ENCODE measurements at regions not wholly inside any gene's neighbourhood (a gene's known extent, or its start where the extent isn't known, plus 50 kb on each side); places are given as distances from the start of the nearest gene placed in this dataset.
"Not testable (repeated sequence)": the region's sequence is repeated elsewhere in the genome, so short reads cannot be mapped to it uniquely, and the experiment has no call there.

GRCh38 chr6:6971369-6971768 is 136.4 kb upstream of the RREB1 start:
- no peak for DNase-seq
- intact Hi-C loops (cut with DNase I) = no loop called here

- intact Hi-C loops (cut with DNase I) = no loop called here
- DNase-seq = no peak
Measured at GRCh38 chr6:6972456-6972855, 135.3 kb upstream of the RREB1 start.

DNA sequence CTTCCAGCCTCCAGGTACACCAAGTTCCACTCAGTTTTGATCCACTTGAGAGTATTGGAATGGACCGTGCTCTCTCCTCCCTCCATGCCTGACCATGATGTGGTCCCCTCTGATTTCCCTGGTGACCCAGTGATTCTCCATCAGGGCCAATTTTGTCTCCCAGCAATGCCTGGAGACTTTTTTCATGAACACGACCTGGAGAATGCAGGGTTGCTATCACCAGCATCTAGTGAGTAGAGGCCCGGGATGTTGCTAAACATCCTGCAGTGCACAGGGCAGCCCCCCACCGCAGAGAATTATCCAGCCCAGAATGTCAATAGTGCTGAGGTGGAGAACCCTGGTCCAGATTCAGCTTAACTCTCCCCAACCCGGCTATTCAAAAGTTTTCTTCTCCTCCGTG is 134.0 kb upstream of the RREB1 start:
- no peak for DNase-seq
- intact Hi-C loops (cut with DNase I) = no loop called here

GRCh38 chr6:6975459-6976111 is 132.2 kb upstream of the RREB1 start:
- no peak for DNase-seq
- intact Hi-C loops (cut with DNase I) = no loop called here

DNA sequence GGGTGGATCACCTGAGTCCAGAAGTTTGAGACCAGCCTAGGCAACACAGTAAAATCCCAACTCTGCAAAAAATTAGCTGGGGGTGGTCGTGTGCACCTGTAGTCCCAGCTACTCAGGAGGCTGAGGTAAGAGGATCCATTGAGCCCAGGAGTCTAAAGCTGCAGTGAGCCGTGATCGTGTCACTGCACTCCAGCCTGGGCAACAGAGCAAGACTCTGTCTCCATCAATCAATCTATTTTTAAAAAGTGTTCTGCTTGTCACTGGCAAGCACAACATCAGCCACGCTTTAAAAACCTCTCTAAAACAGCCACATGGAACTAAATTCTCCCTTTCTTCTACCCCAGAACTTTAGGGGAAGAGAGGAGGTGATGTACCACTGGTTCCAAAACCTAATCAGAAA is 131.6 kb upstream of the RREB1 start:
- intact Hi-C loops (cut with DNase I) = no loop called here
- no peak for DNase-seq

DNA sequence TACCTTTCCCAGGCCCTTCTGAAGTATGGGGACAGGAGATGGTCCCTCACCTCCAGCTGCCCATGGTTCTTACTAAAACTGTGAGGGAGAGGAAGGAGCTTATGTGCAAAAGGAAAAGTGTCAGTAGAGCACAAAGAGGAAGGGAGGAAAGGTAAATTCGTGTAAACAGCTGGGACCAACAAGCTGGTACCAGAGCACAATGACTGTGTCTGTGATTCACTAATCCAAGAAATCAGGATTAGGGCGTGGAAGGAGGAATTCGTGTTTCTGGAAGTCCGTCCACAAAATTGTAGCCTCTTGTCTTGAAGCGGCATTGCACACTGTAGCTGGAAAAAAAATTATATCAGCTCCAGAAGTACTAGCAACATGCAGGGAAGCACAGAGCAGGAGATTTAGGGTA is 129.0 kb upstream of the RREB1 start:
- DNase-seq = no peak

DNA sequence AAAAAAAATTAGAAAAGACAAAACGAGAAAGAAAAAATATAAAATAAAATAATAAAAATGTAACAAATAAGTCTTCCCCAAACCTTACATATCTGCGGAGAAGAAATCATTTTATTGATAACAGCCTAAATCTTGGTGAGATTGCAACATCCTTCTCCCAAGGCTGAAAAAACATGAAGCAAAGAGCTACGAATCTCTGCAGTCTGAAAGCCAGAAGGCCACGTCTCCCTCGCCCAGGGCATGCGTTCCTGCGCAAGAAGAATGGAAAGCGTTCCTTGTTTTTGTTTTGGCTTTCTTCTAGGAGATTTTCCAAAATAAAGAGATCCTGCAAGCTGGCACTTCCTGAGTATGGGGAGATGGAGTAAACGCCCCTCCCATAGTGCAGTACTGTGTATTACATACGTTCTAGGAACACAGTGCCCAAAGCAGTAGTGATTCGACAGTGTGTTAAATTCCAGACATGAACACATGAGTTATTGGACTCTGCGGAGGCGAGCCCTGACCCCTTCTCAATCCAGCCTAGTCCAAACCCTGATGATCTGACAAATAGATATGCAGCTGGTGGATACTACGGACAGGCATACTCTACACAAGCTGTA is 126.7 kb upstream of the RREB1 start:
- no peak for DNase-seq
- intact Hi-C loops (cut with DNase I) = no loop called here

More for the DNA sequence above, 129.0 kb upstream of the RREB1 start:
- intact Hi-C loops (cut with DNase I) = no loop called here

DNA sequence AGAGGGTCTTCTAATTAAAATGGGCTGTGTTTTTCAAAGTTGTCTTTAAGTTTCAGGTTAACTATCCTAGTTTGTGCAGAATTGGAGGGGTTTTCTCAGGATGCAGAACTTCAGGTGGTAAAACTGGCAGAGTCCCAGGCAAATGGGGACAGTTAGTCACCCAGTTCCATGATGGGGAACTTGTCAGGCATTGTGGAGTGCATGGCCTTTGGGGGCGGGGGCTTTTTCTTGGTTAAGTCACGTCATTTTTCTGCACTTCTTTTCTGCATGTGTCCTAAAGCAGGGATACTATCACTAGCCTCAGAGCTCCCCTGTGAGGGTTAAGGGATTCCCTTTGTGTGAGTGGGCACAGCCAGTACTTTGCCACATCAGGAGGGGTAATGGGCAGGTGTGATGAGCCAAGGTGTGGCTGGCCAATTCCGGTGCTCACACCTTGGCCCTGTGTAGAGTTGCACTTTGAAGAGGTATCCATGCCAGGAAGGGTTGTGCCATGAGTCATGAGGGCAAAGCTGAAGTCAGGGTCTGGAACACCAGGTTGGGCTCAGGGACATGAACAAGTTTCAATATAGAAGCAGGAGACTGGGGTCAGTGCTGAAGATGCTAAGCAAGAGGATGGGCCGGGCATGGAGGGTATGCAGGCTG is 126.0 kb upstream of the RREB1 start:
- no peak for DNase-seq
- intact Hi-C loops (cut with DNase I) = no loop called here

- intact Hi-C loops (cut with DNase I) = no loop called here
- DNase-seq = peak in 10 of 42 donors; percentile 3 to 51 (median 22)
Measured at GRCh38 chr6:6982663-6983062, 125.1 kb upstream of the RREB1 start.

DNA sequence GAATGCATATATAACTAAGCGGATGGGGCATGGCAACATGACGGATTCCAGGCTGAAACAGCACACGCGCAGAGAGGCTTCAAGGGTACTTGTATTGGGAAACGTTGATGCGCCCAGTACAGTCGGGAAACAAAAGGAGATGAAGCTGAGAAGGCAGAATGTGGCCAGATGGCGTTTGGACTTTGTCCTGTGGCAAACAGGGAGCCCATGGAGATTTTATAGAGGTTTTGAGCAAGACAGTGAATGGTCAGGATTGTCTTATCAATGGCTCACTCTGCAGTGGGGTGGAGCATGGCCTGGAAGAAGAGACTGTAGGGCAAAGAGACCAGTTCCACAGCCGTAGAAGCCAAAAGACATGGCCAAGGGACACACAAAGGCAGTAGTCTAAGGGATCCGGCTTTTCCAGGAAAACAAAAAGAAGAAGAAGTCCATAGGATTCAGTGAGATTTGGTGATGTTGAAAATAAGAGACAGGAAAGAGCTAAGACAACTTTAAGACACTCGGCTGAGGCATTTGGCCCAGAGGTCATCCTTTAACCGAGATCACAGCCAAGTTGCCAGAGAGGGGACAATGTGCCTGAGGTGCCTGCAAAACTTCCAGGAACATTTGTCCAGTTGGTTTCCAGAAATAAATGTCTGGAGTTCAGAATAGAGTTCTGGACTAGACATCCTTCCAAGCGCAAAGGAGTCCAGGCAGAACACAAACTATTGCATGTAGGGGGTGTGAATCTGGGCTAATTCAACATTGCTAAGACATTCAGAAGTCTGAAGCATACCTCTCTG is 123.0 kb upstream of the RREB1 start:
- no peak for DNase-seq
- intact Hi-C loops (cut with DNase I) = no loop called here

DNA sequence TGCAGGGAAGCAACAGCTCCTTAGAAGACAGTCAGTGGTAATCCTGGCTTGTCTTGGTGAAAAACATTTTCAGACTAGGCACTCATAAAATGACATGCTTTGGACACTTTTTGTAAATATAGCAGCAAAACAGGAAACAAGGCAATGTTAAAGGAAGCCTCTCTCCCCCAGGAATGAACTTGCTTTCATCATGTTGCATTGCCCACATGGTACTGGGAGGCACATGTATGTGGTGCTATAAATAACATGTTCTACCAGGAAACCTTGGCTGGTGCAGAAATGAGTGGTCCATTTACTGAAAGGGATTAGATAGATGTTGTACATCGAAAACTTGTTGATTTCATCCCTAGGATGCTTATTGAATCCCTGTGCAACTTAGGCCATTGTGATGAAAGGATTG is 121.4 kb upstream of the RREB1 start:
- intact Hi-C loops (cut with DNase I) = no loop called here
- no peak for DNase-seq

- intact Hi-C loops (cut with DNase I) = no loop called here
- DNase-seq = no peak
Measured at GRCh38 chr6:6987749-6988148, 120.0 kb upstream of the RREB1 start.

DNA sequence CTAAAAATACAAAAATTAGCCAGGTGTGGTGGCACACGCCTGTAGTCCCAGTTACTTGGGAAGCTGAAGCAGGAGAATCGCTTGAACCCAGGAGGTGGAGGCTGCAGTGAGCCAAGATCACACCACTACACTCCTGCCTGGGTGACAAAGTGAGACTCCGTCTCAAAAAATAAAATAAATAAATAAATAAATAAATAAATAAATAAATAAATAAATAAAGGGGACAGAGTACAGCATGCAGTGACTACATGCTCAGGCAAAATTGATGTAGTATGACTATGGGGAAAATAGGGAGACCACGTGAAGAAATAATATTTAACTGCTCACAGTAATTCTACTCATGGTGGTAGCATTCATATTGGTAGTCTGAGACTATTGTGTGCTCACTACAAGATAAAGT is 117.7 kb upstream of the RREB1 start:
- intact Hi-C loops (cut with DNase I); DNase-seq: not testable (repeated sequence)

- intact Hi-C loops (cut with DNase I) = no loop called here
- DNase-seq = no peak
Measured at GRCh38 chr6:6993503-6994237, 114.1 kb upstream of the RREB1 start.

- intact Hi-C loops (cut with DNase I) = no loop called here
- no peak for DNase-seq
Measured at GRCh38 chr6:6994796-6995195, 113.0 kb upstream of the RREB1 start.

DNA sequence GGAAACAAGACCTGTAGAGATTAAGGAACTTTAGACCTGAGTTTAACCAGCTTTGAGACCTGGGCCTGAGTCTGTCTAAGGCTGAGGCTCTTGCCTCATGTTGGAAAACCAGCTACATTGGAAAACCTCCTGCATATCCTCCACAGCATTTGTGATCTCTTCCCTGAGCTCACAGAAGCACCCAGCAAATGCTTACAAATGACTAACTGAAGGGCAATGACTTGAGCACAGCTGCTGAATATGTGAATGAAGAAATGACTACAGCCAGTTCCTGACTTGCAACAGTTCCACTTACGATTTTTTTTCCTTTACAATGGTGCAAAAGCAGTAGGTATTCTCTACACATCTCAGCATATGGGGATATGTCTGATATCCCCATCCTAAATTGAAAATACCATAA is 112.4 kb upstream of the RREB1 start:
- intact Hi-C loops (cut with DNase I) = no loop called here
- no peak for DNase-seq

GRCh38 chr6:6996124-6996523 is 111.6 kb upstream of the RREB1 start:
- DNase-seq = no peak
- intact Hi-C loops (cut with DNase I) = no loop called here

DNA sequence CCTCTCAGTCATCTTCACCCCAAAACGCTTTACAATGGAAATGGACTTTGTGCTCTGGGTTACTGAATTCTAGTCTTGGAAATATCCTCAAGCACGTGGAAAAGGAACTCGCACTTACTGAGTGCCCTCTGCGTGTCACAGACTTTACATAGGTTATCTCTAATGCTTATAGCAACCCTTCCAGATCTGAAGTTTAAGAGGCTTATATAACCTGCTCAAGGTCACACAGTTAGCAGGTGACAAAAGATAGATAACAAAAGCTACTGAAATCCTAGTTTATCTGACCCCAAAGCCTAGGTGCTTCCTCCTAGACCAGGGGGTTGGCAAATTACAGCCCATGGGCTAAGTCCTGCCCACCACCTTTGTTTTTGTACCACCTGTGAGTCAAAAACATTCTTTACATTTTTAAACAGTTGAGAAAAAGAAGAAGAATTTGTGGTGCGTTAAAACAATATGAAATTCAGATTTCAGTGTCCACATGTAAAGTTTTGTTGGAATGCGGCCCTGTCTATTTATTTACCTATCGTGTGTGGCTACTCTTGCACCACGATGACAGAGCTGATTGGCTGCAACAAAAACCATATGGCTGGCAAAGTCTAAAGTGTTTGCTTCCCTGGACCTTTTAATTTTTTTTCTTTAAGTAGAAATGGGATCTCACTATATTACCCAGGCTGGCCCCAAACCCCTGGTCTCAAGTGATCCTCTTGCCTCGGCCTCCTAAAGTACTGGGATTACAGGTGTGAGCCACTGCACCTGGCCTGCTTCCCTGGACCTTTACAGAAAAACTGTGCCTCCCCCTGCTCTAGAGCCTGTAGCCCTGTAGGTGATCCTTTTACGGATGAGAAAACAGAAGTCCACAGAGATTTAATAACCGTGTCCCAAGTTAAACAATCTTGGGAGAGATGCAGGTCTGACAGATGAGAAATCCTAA is 110.2 kb upstream of the RREB1 start:
- intact Hi-C loops (cut with DNase I) = no loop called here

More for the DNA sequence above, 110.2 kb upstream of the RREB1 start:
- no peak for DNase-seq
